ENCODE measurements at regions not wholly inside any gene's neighbourhood (a gene's known extent, or its start where the extent isn't known, plus 50 kb on each side); places are given as distances from the start of the nearest gene placed in this dataset.
"Not testable (repeated sequence)": the region's sequence is repeated elsewhere in the genome, so short reads cannot be mapped to it uniquely, and the experiment has no call there.

DNA sequence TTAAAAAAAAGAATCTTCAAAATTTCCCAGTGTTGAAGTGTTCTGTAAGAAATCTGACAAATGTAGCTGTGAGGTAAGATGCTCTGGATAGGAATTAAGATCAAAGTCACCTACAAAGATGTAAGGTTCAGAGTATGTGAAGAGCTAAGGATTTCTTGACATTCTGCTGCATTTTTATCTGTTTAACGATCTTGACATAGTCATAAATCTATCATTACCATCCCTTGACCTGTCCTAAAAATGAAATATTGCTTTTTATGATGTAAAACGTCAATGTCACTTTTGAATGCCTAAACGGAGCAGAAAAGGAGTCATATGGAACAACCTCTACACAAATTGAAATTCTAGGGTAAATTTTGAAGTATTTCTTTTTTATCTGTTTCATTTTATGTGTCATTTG is 939.3 kb downstream of the CDH18 start:
- ATAC-seq: no peak
- intact Hi-C loops (cut with DNase I, micrococcal nuclease): no loop called here
- no peak for DNase-seq

DNA sequence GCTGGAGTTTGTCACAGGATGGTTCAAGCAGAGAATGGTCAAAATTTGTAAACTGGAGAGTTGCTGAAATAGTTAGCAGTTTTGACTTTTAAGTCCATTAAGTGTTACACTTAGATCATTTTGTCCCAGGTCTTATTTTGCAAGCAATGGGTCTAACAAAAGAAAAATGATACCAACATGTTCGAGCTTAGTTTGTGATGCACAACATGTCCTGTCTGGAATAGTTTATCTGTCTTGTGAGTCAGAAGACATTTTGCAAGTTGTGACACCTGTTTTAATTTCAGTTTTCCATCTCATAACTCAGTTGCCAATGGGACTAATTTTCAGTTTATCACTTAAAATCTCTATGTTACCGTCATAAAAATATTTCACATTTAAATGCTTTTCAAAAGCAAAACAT is 929.8 kb downstream of the CDH18 start:
- ATAC-seq (no peak), DNase-seq (no peak)
- intact Hi-C loops (cut with DNase I, micrococcal nuclease): no loop called here

DNA sequence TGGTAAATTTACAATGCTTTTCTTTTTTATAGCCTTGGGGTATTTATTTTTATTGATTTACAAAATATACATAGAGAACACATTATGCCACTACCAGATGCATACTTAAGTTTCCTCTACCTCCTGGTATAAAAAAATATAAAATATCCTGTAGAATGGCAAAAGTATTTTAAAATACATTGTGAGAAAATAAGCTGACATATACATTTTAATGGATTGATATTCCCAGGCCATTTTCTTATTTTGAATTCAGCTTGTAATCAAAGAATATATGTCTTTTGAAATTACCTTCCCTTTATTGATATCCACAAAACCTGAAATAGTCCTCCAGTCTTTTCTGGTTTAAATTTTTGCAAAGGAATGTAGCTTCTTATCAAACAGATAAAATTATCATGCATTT is 923.9 kb downstream of the CDH18 start:
- ATAC-seq: no peak
- intact Hi-C loops (cut with DNase I, micrococcal nuclease): no loop called here
- no peak for DNase-seq

DNA sequence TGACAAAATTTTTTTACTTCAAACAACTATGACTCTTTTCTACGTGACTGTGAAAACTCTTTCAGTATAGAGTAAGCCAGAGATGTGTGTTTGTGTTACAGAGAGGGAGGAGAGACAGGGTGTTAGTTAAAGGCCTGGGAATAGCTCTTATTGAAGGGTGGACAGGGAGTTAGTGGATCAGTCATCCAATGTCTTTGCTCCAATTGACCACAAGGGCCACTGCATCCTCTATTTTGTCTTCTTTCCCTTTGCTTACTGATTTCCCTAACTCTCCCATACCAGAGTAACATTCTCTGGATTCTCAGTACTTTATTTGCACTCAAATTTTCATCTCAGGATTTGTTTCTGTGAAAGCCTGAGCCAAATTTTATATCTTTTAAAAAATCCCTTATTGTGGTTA is 920.3 kb downstream of the CDH18 start:
- no peak for ATAC-seq
- no peak for DNase-seq
- intact Hi-C loops (cut with DNase I, micrococcal nuclease): no loop called here

DNA sequence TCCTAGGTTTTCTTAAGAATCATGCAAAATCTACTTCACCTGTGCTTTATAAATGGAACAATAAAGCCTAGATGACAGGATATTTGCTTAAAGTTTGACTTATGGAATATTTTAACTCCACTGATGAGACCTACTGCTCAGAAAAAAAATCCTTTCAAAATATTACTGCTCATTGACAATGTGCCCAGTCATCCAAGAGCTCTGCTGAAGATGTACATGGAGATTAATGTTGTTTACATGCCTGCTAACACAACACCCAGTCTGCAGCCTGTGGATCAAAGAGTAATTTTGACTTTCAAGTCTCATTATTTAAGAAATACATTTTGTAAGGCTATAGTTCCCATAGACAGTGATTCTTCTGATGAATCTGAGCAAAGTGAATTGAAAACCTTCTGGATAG is 889.6 kb downstream of the CDH18 start:
- DNase-seq: no peak
- intact Hi-C loops (cut with DNase I, micrococcal nuclease): no loop called here
- ATAC-seq: no peak

DNA sequence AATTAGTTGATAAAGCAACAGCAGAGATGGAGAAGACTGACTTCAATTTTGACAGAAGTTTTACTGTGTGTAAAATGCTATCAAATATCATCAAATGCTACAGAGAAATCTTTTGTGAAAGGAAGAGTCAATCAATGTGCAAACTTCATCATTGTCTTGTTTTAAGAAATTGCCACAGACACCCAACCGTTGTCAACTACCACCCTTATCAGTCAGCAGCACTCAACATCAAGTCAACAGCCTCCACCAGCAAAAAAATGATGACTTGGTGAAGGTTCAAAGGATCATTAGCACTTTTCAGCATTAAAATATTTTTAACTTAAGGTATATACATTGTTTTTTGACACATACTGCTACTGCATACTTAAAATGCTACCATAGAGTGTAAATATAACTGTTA is 888.8 kb downstream of the CDH18 start:
- DNase-seq (no peak), ATAC-seq (no peak)
- intact Hi-C loops (cut with DNase I, micrococcal nuclease): no loop called here

DNA sequence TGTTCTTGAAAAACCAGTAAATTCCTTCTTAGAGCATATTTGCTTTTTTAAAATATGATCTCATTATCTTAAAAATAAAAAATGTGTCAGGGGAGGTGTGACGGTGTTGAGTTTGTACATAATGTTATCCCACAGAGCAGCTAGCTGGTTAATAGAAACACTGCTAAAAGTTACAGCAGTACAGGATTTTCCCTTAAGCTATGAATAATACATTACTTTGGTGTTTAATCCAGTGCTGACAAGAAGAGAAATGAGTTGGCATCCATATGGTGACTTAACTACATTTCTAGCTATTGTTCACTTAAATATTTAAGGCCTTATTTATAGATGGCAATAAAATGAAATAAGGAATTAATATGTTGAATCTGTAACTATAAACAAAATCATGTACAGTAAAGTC is 883.1 kb downstream of the CDH18 start:
- no peak for ATAC-seq

DNA sequence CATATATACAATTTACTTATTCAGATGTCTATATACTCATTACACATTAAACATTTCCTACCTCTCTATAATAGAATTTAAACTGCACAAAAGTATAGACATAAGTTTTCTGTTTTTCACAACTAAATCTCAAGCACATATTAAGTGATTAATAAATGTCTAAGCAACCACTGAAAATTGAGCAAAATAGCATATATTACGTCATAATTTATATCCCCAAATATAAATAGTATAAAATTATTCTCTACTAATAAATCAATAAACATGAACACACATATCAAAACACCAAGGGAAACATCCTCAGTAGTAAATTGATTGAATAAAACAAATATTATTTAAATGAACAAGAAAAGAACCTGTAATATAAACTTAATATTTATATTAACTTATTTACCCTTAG is 865.1 kb downstream of the CDH18 start:
- no peak for ATAC-seq
- DNase-seq: no peak
- intact Hi-C loops (cut with DNase I, micrococcal nuclease): no loop called here

More for the DNA sequence above, 883.1 kb downstream of the CDH18 start:
- intact Hi-C loops (cut with DNase I, micrococcal nuclease): no loop called here
- no peak for DNase-seq

DNA sequence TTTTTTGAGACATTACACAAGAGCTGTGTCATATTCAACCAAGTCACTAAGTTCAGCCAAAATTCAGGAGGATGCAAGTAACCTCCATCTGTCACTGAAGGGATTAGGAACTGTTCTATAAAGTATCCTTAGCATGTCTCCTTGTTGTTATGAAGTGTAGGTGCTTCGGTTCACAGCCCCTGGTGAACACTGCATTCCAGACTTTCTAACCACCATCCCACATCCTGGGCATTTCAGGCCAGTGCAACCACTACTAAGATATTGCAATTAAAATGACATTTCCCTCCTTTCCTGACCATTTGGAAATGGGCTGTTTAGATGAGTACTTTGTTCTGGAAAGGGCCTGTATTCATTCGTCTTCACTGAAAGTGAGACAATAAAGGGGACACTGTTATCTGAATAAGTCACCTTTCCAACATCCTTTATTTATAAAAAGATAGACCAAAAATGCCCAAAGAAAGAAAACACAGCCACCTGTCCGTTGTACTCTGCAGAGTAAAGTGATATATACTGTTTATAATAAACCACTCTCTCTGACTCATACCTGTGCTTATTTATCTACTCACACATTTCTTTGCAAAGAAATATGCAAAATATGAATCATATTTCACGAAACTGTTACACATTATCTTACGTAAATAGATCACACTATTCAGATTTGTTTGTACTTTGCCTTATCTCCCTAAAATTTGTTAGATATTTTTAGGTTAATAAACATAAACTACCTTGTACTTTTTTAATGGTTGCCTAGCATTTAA is 861.9 kb downstream of the CDH18 start:
- intact Hi-C loops (cut with DNase I, micrococcal nuclease): no loop called here
- no peak for DNase-seq
- ATAC-seq: no peak

DNA sequence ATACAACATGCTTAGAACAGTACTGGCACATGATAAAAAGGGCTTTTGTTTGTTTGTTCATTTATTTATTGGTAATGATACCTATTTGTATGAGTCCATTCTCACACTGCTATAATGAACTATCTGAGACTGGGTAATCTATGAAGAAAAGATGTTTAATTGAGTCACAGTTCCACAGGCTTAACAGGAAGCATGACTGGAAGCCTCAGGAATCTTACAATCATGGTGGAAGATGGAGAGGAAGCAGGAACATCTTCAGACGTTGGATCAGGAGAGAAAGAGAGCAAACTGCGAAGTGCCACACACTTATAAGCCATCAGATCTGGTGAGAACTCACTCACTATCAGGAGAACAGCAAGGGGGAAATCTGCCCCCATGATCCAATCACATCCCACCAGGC is 847.7 kb downstream of the CDH18 start:
- no peak for DNase-seq
- ATAC-seq: no peak
- intact Hi-C loops (cut with DNase I, micrococcal nuclease): no loop called here

DNA sequence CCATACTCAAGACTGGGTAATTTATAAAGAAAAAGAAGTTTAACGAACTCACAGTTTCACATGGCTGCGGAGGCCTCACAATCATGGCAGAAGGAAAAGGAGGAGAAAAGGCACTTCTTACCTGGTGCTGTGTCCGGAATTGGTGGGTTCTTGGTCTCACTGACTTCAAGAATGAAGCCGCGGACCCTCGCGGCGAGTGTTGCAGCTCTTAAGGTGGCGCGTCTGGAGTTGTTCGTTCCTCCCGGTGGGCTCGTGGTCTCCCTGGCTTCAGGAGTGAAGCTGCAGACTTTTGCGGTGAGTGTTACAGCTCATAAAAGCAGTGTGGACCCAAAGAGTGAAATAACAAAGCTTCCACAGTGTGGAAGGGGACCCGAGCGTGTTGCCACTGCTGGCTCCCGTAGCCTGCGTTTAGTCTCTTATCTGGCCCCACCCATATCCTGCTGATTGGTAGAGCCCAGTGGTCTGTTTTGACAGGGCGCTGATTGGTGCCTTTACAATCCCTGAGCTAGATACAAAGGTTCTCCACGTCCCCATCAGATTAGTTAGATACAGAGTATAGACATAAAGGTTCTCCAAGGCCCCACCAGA is 846.0 kb downstream of the CDH18 start:
- DNase-seq; ATAC-seq; intact Hi-C loops (cut with DNase I, micrococcal nuclease): not testable (repeated sequence)

DNA sequence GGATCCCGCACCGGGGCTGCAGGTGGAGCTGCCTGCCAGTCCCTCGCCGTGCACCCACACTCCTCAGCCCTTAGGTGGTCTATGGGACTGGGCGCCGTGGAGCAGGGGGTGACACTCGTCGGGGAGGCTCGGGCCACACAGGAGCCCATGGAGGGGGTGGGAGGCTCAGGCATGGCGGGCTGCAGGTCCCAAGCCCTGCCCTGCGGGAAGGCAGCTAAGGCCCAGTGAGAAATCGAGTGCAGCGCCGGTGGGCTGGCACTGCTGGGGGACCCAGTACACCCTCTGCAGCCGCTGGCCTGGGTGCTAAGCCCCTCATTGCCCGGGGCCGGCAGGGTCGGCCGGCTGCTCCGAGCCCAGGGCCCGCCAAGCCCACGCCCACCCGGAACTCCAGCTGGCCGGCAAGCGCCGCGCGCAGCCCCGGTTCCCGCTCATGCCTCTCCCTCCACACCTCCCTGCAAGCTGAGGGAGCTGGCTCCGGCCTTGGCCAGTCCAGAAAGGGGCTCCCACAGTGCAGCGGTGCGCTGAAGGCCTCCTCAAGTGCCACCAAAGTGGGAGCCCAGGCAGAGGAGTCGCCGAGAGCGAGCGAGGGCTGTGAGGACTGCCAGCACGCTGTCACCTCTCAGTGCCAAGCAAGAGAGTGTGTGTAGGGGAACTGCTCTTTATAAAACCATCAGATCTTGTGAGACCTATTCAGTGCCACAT is 845.1 kb downstream of the CDH18 start:
- DNase-seq; intact Hi-C loops (cut with DNase I, micrococcal nuclease); ATAC-seq: not testable (repeated sequence)

DNA sequence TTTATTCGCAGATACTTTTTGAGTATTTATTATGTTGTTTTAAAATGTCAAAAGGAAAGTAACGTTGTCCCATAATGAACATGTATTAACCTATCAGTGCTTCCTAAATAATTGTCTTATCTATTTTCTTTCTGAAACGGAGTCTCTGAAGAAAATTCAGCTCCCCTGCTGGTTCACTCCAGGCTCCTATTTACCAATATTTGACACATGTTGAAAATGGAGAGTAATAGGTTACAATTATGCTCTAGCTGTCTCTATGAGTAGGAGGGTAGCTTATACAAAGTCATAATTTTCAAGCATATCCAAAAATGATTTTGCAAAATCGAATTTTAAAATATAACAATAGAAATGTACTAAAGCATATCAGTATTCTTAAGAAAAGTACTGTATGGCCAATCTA is 844.1 kb downstream of the CDH18 start:
- DNase-seq (no peak), ATAC-seq (no peak)
- intact Hi-C loops (cut with DNase I, micrococcal nuclease): no loop called here

DNA sequence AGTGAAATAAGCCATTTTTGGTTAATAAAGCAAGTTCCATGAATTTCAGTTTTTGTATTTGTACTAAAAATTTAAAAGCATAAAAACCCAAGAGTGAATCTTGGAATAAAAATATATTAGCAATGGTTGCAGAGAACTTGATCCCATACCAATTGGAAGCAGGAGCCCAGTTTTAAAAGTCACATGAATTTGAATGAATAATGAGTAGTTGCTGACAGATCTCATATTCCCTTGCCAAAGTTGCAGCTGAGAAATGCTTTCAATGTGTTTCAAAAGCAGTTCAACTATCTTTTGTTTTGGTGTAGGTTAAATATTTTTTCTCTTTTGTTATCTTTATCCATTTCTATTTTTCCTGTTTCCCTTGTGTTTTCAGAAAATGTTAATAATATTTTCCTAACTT is 818.6 kb downstream of the CDH18 start:
- intact Hi-C loops (cut with DNase I, micrococcal nuclease): no loop called here

DNA sequence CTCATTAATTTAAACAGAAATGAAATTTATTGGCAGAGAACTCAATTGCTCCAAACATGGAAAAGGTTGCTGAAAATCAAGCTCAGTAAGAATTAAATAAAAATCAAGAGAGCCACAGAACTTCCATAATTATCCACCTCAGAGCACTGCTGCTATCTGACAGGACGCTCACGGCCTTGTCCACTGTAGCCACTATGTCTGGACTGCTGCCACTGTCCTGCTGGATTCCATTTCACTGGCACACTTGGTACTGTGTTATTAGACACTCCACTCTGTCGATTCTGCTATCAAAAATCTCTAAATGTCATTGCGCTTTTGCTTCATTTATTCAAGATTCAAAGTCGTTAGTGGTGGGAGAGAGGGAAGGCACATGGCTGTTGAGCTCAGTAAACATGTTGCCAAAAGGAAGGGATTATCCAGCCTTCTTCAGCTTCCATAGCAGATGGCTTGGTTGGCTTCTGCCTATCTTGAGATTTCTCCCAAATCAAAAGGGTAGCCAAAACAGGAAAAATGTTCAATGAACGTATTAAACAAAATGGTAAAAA is 815.0 kb downstream of the CDH18 start:
- ATAC-seq: no peak
- no peak for DNase-seq

More for the DNA sequence above, 818.6 kb downstream of the CDH18 start:
- no peak for ATAC-seq
- no peak for DNase-seq

DNA sequence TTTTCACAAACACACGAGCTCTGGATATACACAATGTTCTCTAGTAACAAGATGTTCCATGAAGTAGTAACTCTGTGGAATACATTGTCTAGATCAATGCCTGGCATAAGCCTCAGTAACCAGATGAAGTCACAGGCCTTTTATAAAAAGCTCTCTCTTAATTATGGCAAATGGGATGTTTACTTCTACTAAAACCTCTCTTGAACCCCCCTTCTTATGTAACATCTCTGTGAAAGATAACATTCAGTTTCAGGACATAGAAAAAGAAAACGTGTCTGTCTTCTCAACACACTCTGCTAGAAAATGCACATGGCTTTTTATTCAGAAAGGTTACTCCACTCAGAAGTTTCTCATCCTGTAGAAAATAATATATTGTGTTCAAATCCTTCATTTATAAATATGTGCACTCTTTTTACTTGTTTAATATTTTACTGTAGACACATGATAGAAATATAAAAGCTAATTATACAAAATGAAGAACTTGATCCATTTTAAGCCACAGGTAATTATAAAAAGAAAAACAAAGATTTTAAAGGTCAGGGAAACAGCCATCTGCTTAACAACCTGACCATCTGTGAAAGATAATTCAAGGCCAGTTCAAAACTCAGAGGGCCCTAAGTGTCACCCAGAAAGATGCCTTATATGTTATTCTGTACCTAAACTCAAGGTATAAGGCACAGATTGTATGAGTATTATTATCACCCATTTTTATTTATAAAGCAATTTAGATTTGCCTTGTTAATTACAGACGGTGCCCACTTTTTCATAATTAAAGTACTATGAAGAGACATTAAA is 812.0 kb downstream of the CDH18 start:
- no peak for DNase-seq
- ATAC-seq: no peak
- intact Hi-C loops (cut with DNase I, micrococcal nuclease): no loop called here

More for the DNA sequence above, 815.0 kb downstream of the CDH18 start:
- intact Hi-C loops (cut with DNase I, micrococcal nuclease): no loop called here

DNA sequence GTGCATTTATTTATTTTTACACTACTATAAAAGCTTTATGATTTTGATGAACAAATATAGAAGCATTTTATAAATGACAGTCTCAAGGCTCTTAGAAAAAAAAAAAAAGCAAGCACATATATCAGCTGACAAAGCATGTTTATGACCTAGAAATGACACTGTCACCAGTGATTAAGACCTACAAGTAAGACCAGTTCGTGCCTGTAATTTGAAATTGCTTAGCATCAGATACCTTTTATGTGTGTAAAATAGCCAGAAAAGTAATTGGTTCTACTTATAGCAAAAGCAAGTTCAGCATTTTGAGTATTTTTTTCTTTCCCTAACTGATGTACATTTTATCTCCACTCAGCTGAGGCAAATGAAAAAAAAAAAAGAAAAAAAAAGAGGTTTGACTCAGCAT is 808.4 kb downstream of the CDH18 start:
- intact Hi-C loops (cut with DNase I, micrococcal nuclease): no loop called here
- ATAC-seq (no peak), DNase-seq (no peak)

DNA sequence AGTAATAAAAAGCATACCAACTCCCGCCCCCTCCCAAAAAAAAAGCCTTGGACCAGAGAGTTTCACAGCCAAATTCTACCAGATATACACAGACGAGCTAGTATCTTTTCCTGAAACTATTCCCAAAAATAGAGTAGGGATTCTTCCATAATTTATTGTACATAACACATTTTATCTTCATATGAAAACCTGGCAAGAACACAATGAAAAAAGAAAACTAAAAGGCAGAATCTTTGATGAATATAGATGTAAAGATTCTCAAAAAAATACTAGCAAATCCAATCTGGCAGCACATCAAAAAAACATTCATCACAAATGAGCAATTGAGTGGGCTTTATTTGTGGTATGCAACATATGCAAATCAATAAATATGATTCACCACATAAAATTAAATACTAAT is 798.8 kb downstream of the CDH18 start:
- DNase-seq (no peak), ATAC-seq (no peak)
- intact Hi-C loops (cut with DNase I, micrococcal nuclease): no loop called here

DNA sequence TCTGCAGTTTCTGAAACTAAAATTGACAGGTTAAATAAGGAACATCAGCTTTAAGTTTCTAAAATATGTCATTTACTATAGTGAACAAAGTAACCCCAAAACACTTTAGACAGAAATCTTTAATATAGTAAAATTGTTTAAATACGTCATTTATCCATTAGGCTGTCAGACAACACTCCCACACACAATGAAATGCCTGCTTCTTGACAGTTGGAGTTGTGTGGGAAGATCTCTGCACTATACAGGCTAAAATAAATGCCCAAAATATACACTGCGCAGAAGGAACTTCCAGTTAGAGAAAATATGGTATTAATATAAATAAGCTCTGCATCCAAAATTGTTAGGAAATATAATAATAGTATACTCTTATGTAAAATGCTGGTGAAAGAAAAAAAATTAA is 794.4 kb downstream of the CDH18 start:
- intact Hi-C loops (cut with DNase I, micrococcal nuclease): no loop called here
- no peak for ATAC-seq
- DNase-seq: no peak

Measured in left colon (tissue), 2 donors.